Gastrocnemius medialis (tissue), 4 donors: ENCODE measurements at regions not wholly inside any gene's neighbourhood (a gene's known extent, or its start where the extent isn't known, plus 50 kb on each side); places are given as distances from the start of the nearest gene placed in this dataset.

Source experiments
- ATAC-seq, 2 donors: fragments of 150-250 bp; one replicate each; pipeline ENCODE4 v1.9.1; 2016
- DNase-seq, 2 donors: peaks; one replicate each; pipeline ENCODE4 v3.0.0-alpha.2; 2019
- H3K27ac ChIP-seq, 4 donors: fragments of 200-600 bp; sonication (generic); 1 replicate in 1 of 4; 2 replicates in 3 of 4; pipeline ENCODE4 v1.5.1; 2016 to 2018; ENCODE audit warnings: mild to moderate bottlenecking in 2 of 4, moderate library complexity in 1 of 4
- H3K27me3 ChIP-seq, 3 donors: fragments of 200-600 bp; sonication (generic) in 2 of 3; 1 replicate in 1 of 3; 2 replicates in 2 of 3; pipeline versions ENCODE4 v1.5.1 to v1.6.0; 2016 to 2019; ENCODE audit warnings: mild to moderate bottlenecking in 1 of 3, moderate library complexity in 1 of 3
- H3K36me3 ChIP-seq, 2 donors: fragments of 200-600 bp; sonication (generic) in 1 of 2; one replicate each; pipeline ENCODE4 v1.5.1; 2017 to 2018
- H3K4me1 ChIP-seq, 2 donors: fragments of 200-600 bp; sonication (generic) in 1 of 2; one replicate each; pipeline ENCODE4 v1.5.1; 2016 to 2017; ENCODE audit warnings: mild to moderate bottlenecking in 2 of 2
- H3K4me3 ChIP-seq, 4 donors: fragments of 200-600 bp; sonication (generic) in 3 of 4; 1 replicate in 1 of 4; 2 replicates in 3 of 4; pipeline ENCODE4 v1.5.1; 2016 to 2019; ENCODE audit warnings: mild to moderate bottlenecking in 2 of 4
- H3K9me3 ChIP-seq, 3 donors: fragments of 200-600 bp; sonication (generic) in 2 of 3; 1 replicate in 1 of 3; 2 replicates in 2 of 3; pipeline ENCODE4 v1.5.1; 2016 to 2019
- CTCF ChIP-seq, 5 experiments: fragments of 450-650 bp in 3 of 5; fragments of 200-600 bp in 2 of 5; sonication (generic) in 2 of 5; IDR thresholded peaks in 4 of 5; conservative IDR thresholded peaks in 1 of 5; 1 replicate in 4 of 5; 2 replicates in 1 of 5; pipeline ENCODE4 v1.5.1; 2016 to 2019; ENCODE audit warnings: antibody characterized with exemption in 5 of 5, mild to moderate bottlenecking in 3 of 5, moderate library complexity in 3 of 5
- POLR2A ChIP-seq, 2 donors: fragments of 450-650 bp; IDR thresholded peaks; one replicate each; pipeline ENCODE4 v1.6.1; 2017; ENCODE audit warnings: antibody characterized with exemption in 2 of 2, mild to moderate bottlenecking in 2 of 2, moderate library complexity in 2 of 2
- in situ Hi-C, 4 donors: fragments of 200-750 bp; cut with MboI; loops; one replicate each; pipeline versions ENCODE4 v1.15.0 to v1.8.0; 2017; ENCODE audit warnings: low sequenced_read_pairs in 4 of 4
- intact Hi-C: fragments of 100-400 bp; cut with DNase I; formaldehyde crosslinking; loops from one replicate; pipeline ENCODE4 v1.15.1; 2023; ENCODE audit warnings: low total_unique reads

- no peaks in the 10 kb centered on the region for H3K4me1 ChIP-seq
- H3K27ac ChIP-seq: no peak overlapping the region
- in situ Hi-C loops (no loop called here), intact Hi-C loops (no loop called here)
- TF ChIP-seq CTCF (IDR thresholded peaks at IDR 0.05 in 4 of 5, conservative IDR thresholded peaks at IDR 0.05 in 1 of 5) (no peak), POLR2A (IDR thresholded peaks at IDR 0.05) (no peak)
- DNase-seq: no peak
- no peaks in the 10 kb centered on the region for H3K9me3 ChIP-seq
- H3K4me3 ChIP-seq: no peak overlapping the region
- no peak for ATAC-seq
- H3K27me3 ChIP-seq: no peaks in the 10 kb centered on the region
- no peaks in the 10 kb centered on the region for H3K36me3 ChIP-seq
These were observed 392.7 kb upstream of the SLC8A1 start for GRCh38 chr2:40844353-40845277.

GRCh38 chr2:40851661-40852060, 399.8 kb upstream of the SLC8A1 start:
- H3K4me3 ChIP-seq: no peak overlapping the region
- H3K27me3 ChIP-seq: no peaks in the 10 kb centered on the region
- in situ Hi-C loops (no loop called here), intact Hi-C loops (no loop called here)
- no peak for TF ChIP-seq POLR2A (IDR thresholded peaks at IDR 0.05)
- no peak for TF ChIP-seq CTCF (IDR thresholded peaks at IDR 0.05 in 4 of 5, conservative IDR thresholded peaks at IDR 0.05 in 1 of 5)
- ATAC-seq: no peak
- no peak for DNase-seq
- H3K9me3 ChIP-seq: no peaks in the 10 kb centered on the region
- no peak overlapping the region for H3K27ac ChIP-seq
- H3K36me3 ChIP-seq: no peaks in the 10 kb centered on the region
- H3K4me1 ChIP-seq: no peaks in the 10 kb centered on the region

GRCh38 chr2:40859617-40860016, 407.7 kb upstream of the SLC8A1 start:
- Histone ChIP-seq H3K27me3 (no peaks in the 10 kb centered on the region), H3K27ac (no peak overlapping the region), H3K4me1 (no peaks in the 10 kb centered on the region), H3K4me3 (no peak overlapping the region), H3K36me3 (no peaks in the 10 kb centered on the region), H3K9me3 (no peaks in the 10 kb centered on the region)
- intact Hi-C loops: no loop called here
- TF ChIP-seq CTCF (IDR thresholded peaks at IDR 0.05 in 4 of 5, conservative IDR thresholded peaks at IDR 0.05 in 1 of 5) (no peak), POLR2A (IDR thresholded peaks at IDR 0.05) (no peak)
- in situ Hi-C loops: no loop called here
- DNase-seq: no peak
- no peak for ATAC-seq

- in situ Hi-C loops: no loop called here
- no peaks in the 10 kb centered on the region for H3K27me3 ChIP-seq
- H3K4me3 ChIP-seq: no peak overlapping the region
- no peaks in the 10 kb centered on the region for H3K36me3 ChIP-seq
- no peaks in the 10 kb centered on the region for H3K9me3 ChIP-seq
- DNase-seq (no peak), ATAC-seq (no peak)
- H3K27ac ChIP-seq: no peak overlapping the region
- TF ChIP-seq CTCF (IDR thresholded peaks at IDR 0.05 in 4 of 5, conservative IDR thresholded peaks at IDR 0.05 in 1 of 5) (no peak), POLR2A (IDR thresholded peaks at IDR 0.05) (no peak)
- no peaks in the 10 kb centered on the region for H3K4me1 ChIP-seq
- intact Hi-C loops: no loop called here
These were observed 415.9 kb upstream of the SLC8A1 start for GRCh38 chr2:40867829-40868228.
